GM13977 (cell line): ENCODE measurements at regions not wholly inside any gene's neighbourhood (a gene's known extent, or its start where the extent isn't known, plus 50 kb on each side); places are given as distances from the start of the nearest gene placed in this dataset.

ENCODE experiments used
- DNase-seq: peaks from one replicate; pipeline ENCODE4 v3.0.0; 2012; ENCODE audit warnings: low spot score
- CTCF ChIP-seq: IDR thresholded peaks from 2 replicates; pipeline ENCODE4 v1.5.1; 2012; ENCODE audit warnings: mild to moderate bottlenecking, control low read depth; ENCODE audit not compliant: insufficient read depth; ENCODE audit errors: extremely low read depth, missing control alignments
- in situ Hi-C: fragments of 300-500 bp; cut with MboI; formaldehyde crosslinking; loops from one replicate; pipeline ENCODE4 v1.12.0; 2022; ENCODE audit warnings: low sequenced_read_pairs, low pct_unique_long_range_greater_than_20kb, mixed read lengths, inconsistent platforms; ENCODE audit not compliant: unreplicated experiment

GRCh38 chr9:79273311-79273710 is 298.5 kb upstream of the TLE4 start:
- no peak for DNase-seq
- TF ChIP-seq CTCF: no peak
- in situ Hi-C loops: no loop called here

DNA sequence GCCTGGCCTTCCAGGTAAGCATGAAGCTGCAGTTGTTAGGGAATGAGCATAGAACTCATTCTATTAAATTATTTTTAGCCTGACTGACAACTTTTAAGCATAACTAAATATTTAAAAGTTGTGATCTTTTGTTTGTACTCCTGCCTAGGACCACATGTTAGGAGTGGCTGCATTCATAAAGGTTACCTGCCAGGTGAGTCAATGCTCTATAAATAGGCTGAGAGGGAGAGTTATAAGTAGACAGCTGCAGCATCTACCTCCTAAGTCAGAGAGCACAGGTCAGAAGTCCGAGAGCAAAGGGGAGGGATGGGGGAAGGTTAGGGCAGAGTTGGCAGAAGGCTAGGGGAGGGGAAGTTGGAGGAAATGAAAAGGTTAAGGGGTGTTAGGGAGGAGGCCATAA is 292.4 kb upstream of the TLE4 start:
- in situ Hi-C loops: no loop called here
- no peak for TF ChIP-seq CTCF
- DNase-seq: no peak

GRCh38 chr9:79280691-79281090 is 291.1 kb upstream of the TLE4 start:
- no peak for TF ChIP-seq CTCF
- DNase-seq: no peak
- in situ Hi-C loops: no loop called here

- no peak for DNase-seq
- in situ Hi-C loops: no loop called here
- TF ChIP-seq CTCF: no peak
Observed at GRCh38 chr9:79284081-79284480, 287.7 kb upstream of the TLE4 start.

- in situ Hi-C loops: no loop called here
- DNase-seq: no peak
- no peak for TF ChIP-seq CTCF
Observed at GRCh38 chr9:79286992-79287707, 284.6 kb upstream of the TLE4 start.

GRCh38 chr9:79287708-79288290 is 284.0 kb upstream of the TLE4 start:
- in situ Hi-C loops: no loop called here
- no peak for TF ChIP-seq CTCF
- no peak for DNase-seq

DNA sequence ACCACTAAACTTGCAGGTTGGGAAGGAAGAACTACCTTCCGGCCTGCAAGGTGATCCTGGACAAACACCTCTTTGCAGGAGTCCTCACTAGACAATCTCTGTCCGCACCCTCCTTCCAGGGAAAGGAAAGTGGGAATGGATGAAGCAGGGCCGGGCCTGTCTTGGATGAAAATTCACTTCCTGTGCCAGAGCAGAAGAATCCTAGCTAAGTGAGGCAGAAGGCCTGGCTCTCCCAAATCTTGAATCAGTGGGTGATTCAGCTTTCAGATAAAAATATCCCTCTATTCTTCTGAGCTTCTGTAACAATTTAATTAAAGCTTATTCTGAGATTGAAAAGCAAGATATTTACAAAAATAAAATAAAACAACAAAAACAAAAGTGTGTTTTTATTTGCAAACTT is 281.9 kb upstream of the TLE4 start:
- in situ Hi-C loops: no loop called here
- no peak for TF ChIP-seq CTCF

More for the DNA sequence above, 281.9 kb upstream of the TLE4 start:
- no peak for DNase-seq
